Psoas muscle (tissue), 7 donors: ENCODE measurements at regions not wholly inside any gene's neighbourhood (a gene's known extent, or its start where the extent isn't known, plus 50 kb on each side); places are given as distances from the start of the nearest gene placed in this dataset.

Experiments used
- ATAC-seq, 4 donors: fragments of 200-7000 bp; cut with Tn5 transposase; one replicate each; pipeline ENCODE4 v1.9.1; 2020; ENCODE audit warnings: moderate library complexity in 3 of 4, mild to moderate bottlenecking in 2 of 4
- DNase-seq, 2 donors: peaks; one replicate each; pipeline ENCODE4 v3.0.0-alpha.2; 2020
- H3K27ac ChIP-seq: fragments of 200-600 bp; one replicate; pipeline ENCODE4 v1.8.0; 2022
- H3K27me3 ChIP-seq, 3 donors: fragments of 200-600 bp in 1 of 3; one replicate each; pipeline versions ENCODE4 v1.6.1 to v1.8.0; 2013 to 2022; ENCODE audit warnings: low read length in 2 of 3, mild to moderate bottlenecking in 2 of 3, moderate library complexity in 1 of 3; ENCODE audit not compliant: insufficient read depth in 3 of 3
- H3K36me3 ChIP-seq, 2 donors: fragments of 200-600 bp in 1 of 2; one replicate each; pipeline versions ENCODE4 v1.6.1 to v1.8.0; 2013 to 2022; ENCODE audit warnings: low read depth in 1 of 2, mild to moderate bottlenecking in 1 of 2, moderate library complexity in 1 of 2; ENCODE audit not compliant: insufficient read depth in 1 of 2
- H3K4me1 ChIP-seq: fragments of 200-600 bp; one replicate; pipeline ENCODE4 v1.8.0; 2022
- H3K4me3 ChIP-seq: fragments of 200-600 bp; one replicate; pipeline ENCODE4 v1.8.0; 2022; ENCODE audit warnings: mild to moderate bottlenecking
- H3K9me3 ChIP-seq: fragments of 200-600 bp; one replicate; pipeline ENCODE4 v1.8.0; 2022
- WGBS, 3 donors: extraction: QIAGEN DNeasy Blood & Tissue Kit; methylation state at CpG; one replicate each; pipeline versions ENCODE4 v1.1.6 to v1.1.7; 2013; 5-methylcytosine and 5-hydroxymethylcytosine counted together
- intact Hi-C, 2 donors: fragments of 100-400 bp; cut with DNase I; formaldehyde crosslinking; loops; one replicate each; pipeline versions ENCODE4 v1.11.0 to v1.14.2; 2022
- TF ChIP-seq, protein P1 (sequence below): fragments of 200-600 bp; IDR thresholded peaks from one replicate; pipeline ENCODE4 v1.8.0; 2022; ENCODE audit warnings: antibody characterized with exemption
- donor health status: healthy with polysubstance abuse.
- donor health status: DM: no; HTN: no; CAD: no; lungs with moderate emphysema.
- donor health status: Bipolar disorder and iron deficiency.
- donor health status: healthy.
- donor health status: DM: yes; HTN: yes; CAD: no.
- donor health status: DM: no; HTN: no; CAD: no.
- donor health status: DM: yes; HTN: yes; CAD: no.

DNA sequence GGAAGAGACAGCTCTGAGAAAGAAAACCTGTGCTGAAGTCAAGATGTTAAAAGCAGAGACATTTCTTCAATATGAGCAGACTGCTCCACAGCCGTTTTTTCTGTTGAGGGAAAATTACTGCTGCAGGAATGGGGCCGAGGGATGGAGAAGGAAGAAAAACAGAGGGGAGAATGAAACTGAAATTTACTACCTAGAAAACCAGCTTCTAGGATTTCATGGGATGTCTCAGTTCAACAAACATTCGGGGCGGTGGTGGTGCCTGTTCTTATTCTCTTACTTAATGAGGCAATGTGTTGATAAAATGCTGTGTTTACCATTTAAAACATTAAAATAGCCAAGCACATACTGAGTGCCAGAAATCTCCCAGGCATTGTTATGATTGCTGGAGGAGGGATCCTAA is 557.1 kb upstream of the MEX3C start:
- ATAC-seq (no peak), DNase-seq (no peak)
- TF ChIP-seq, protein P1, sequence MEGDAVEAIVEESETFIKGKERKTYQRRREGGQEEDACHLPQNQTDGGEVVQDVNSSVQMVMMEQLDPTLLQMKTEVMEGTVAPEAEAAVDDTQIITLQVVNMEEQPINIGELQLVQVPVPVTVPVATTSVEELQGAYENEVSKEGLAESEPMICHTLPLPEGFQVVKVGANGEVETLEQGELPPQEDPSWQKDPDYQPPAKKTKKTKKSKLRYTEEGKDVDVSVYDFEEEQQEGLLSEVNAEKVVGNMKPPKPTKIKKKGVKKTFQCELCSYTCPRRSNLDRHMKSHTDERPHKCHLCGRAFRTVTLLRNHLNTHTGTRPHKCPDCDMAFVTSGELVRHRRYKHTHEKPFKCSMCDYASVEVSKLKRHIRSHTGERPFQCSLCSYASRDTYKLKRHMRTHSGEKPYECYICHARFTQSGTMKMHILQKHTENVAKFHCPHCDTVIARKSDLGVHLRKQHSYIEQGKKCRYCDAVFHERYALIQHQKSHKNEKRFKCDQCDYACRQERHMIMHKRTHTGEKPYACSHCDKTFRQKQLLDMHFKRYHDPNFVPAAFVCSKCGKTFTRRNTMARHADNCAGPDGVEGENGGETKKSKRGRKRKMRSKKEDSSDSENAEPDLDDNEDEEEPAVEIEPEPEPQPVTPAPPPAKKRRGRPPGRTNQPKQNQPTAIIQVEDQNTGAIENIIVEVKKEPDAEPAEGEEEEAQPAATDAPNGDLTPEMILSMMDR: no peak
- WGBS, 3 donors: 20 to 25% (median 24%) methylated on average over 4 of the region's 4 CpGs
- Histone ChIP-seq H3K27me3 (no peaks in the 10 kb centered on the region), H3K9me3 (no peaks in the 10 kb centered on the region), H3K27ac (no peak overlapping the region), H3K4me1 (no peaks in the 10 kb centered on the region), H3K4me3 (no peak overlapping the region), H3K36me3 (no peaks in the 10 kb centered on the region)
- intact Hi-C loops: no loop called here

DNA sequence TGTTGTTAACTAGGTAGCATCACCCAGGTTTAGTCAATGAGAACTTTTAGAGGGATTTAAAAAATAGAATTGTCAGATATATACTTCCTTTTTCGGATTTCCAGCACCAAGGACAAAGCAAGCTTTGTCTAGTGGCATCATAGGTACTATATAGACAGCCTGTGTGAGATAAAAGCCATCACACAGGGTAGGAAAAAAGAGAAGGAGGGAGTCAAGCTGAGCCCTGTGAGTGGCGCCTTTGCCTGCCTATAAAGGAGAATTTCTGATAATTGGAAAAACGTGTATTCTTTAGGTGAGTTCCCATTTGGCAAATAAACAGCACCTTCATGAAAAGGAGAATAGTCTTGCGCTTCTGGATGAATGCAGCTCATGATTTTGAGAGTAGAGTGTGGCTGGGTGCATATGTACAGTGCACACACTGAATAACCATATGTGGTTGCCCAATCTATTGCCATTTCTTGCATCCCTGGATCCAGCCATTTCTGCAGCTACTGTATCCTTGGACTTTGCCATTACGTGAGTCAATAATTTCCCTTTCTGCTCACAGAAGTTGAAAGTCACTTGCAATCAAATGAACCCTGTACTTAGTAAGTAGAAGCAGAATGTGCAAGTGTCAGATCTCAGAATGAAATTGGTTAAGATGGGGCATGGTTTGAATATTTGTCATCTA is 559.9 kb upstream of the MEX3C start:
- Histone ChIP-seq H3K36me3 (no peaks in the 10 kb centered on the region), H3K4me3 (no peak overlapping the region), H3K4me1 (no peaks in the 10 kb centered on the region), H3K27me3 (no peaks in the 10 kb centered on the region), H3K9me3 (no peaks in the 10 kb centered on the region), H3K27ac (no peak overlapping the region)
- DNase-seq (no peak), ATAC-seq (no peak)
- TF ChIP-seq, protein P1: no peak
- 70 to 73% (median 71%) methylated on average over 5 of the region's 5 CpGs for WGBS, 3 donors
- intact Hi-C loops: no loop called here

DNA sequence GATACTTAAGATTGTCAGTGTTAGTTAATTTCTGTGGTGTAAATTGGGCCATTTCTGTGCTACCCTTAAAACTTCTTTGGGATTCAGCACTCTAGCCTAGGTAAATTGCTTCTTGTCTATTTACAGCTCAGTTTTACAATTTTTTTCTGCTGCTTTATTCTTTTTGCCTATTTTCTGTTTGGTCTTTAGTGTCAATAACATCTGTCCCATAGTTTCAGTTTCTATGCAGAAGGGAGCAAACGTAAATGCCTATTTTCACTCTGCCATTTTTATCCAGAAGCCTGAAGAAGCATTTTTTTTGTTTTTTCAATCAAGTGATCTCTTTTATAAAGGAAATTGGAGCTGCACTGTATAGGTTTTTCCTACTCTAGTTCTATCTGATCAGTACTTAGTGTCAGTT is 564.9 kb upstream of the MEX3C start:
- no peaks in the 10 kb centered on the region for H3K4me1 ChIP-seq
- no peak for DNase-seq
- H3K27me3 ChIP-seq: no peaks in the 10 kb centered on the region
- intact Hi-C loops: no loop called here
- TF ChIP-seq, protein P1: no peak
- 42 to 66% (median 48%) methylated on average over 1 of the region's 1 CpG for WGBS, 3 donors
- no peaks in the 10 kb centered on the region for H3K9me3 ChIP-seq
- H3K27ac ChIP-seq: no peak overlapping the region
- no peak overlapping the region for H3K4me3 ChIP-seq
- no peak for ATAC-seq
- H3K36me3 ChIP-seq: no peaks in the 10 kb centered on the region

DNA sequence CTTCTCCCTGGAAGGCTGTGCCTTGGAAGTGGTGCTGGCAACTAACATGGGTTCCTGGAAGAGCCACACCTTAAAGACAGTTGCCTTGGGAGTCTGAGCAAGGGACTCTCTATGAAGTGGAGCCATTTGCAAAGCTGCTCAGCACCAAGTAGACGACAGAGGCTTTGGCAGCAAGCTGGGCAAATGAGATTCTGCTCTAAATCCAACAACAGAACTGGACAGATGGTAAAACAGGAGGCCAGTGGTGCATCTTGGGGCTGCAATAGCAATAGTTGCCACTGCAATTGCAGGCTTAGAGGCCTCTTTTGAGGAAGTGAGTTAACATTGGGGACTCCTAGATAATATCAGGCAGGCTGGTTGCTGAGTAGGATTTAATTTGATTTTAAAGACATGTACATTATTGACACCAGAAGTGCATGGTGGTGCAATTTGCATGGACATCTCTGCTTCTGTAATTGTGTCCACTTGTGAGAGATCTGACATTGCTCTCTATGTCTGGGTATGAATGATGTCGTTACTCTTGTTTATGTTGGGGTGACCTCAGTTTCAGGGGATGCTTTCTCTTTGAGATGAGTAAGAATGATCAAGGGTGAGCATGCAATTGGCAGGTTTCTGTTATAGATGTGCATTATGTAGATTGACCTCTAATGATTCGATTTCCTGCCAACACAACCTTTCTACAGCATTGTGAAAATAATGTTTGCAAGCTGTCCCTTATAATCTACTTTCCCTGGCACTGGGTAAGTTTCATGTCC is 568.3 kb upstream of the MEX3C start:
- intact Hi-C loops: no loop called here
- ATAC-seq (no peak), DNase-seq (no peak)
- Histone ChIP-seq H3K36me3 (no peaks in the 10 kb centered on the region), H3K27me3 (no peaks in the 10 kb centered on the region), H3K4me3 (no peak overlapping the region), H3K9me3 (no peaks in the 10 kb centered on the region), H3K4me1 (no peaks in the 10 kb centered on the region), H3K27ac (no peak overlapping the region)
- WGBS, 3 donors: 61 to 70% (median 65%) methylated on average over 3 of the region's 3 CpGs
- TF ChIP-seq, protein P1: no peak
